Neural cell (in vitro differentiated cells): ENCODE measurements at regions not wholly inside any gene's neighbourhood (a gene's known extent, or its start where the extent isn't known, plus 50 kb on each side); places are given as distances from the start of the nearest gene placed in this dataset.

Experiments
- EP300 ChIP-seq: fragments of 450-650 bp; conservative IDR thresholded peaks from 2 replicates; pipeline ENCODE4 v1.6.1; 2014; ENCODE audit warnings: antibody characterized with exemption, mild to moderate bottlenecking, moderate library complexity; ENCODE audit not compliant: poor library complexity, severe bottlenecking
- EZH2 ChIP-seq: fragments of 200-600, 300-800 bp; shearing (Covaris generic), sonication (generic); IDR thresholded peaks from 2 replicates; pipeline ENCODE4 v1.6.1; 2014; ENCODE audit warnings: antibody characterized with exemption, low read length, borderline replicate concordance, mild to moderate bottlenecking; ENCODE audit not compliant: insufficient read depth, poor library complexity, severe bottlenecking
- MXI1 ChIP-seq: fragments of 450-650 bp; conservative IDR thresholded peaks from 2 replicates; pipeline ENCODE4 v1.6.1; 2014; ENCODE audit warnings: antibody characterized with exemption, mild to moderate bottlenecking; ENCODE audit not compliant: poor library complexity, severe bottlenecking
- RAD21 ChIP-seq: fragments of 450-650 bp; conservative IDR thresholded peaks from 2 replicates; pipeline ENCODE4 v1.6.1; 2014; ENCODE audit warnings: antibody characterized with exemption, mild to moderate bottlenecking, moderate library complexity
- TAF1 ChIP-seq: IDR thresholded peaks from 2 replicates; pipeline ENCODE4 v1.6.1; 2012; ENCODE audit warnings: low read depth
- TF ChIP-seq, protein P1 (sequence below): fragments of 450-650 bp; IDR thresholded peaks from 2 replicates; pipeline ENCODE4 v1.5.1; 2014; ENCODE audit warnings: antibody characterized with exemption, mild to moderate bottlenecking, moderate library complexity; ENCODE audit not compliant: poor library complexity, severe bottlenecking

DNA sequence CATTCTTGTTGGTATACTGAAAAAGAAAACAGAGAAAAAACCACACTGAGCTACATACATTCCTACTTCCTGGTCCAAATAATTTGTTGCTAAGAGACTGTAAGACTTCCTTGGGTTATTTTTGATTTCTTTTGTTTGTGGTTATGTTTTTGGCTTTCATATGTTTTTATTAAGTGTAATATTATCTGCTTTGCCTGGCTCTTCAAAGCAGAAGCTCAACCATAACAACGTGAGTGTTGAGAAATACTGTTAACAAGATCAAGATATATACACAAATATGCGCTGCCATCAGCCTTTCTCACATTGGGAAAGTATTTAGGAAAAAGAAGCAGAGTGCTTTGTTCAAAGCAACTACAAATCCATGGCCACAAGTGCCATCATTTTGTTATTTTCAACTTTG is 556.2 kb upstream of the CBLB start:
- no peak for TF ChIP-seq EZH2
- TF ChIP-seq, protein P1, sequence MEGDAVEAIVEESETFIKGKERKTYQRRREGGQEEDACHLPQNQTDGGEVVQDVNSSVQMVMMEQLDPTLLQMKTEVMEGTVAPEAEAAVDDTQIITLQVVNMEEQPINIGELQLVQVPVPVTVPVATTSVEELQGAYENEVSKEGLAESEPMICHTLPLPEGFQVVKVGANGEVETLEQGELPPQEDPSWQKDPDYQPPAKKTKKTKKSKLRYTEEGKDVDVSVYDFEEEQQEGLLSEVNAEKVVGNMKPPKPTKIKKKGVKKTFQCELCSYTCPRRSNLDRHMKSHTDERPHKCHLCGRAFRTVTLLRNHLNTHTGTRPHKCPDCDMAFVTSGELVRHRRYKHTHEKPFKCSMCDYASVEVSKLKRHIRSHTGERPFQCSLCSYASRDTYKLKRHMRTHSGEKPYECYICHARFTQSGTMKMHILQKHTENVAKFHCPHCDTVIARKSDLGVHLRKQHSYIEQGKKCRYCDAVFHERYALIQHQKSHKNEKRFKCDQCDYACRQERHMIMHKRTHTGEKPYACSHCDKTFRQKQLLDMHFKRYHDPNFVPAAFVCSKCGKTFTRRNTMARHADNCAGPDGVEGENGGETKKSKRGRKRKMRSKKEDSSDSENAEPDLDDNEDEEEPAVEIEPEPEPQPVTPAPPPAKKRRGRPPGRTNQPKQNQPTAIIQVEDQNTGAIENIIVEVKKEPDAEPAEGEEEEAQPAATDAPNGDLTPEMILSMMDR, result no peak
- TF ChIP-seq MXI1, result no peak
- no peak for TF ChIP-seq EP300
- TF ChIP-seq TAF1, result no peak
- TF ChIP-seq RAD21, result no peak
